Stromal cell of bone marrow (primary cell): ENCODE measurements at regions not wholly inside any gene's neighbourhood (a gene's known extent, or its start where the extent isn't known, plus 50 kb on each side); places are given as distances from the start of the nearest gene placed in this dataset.
A peak's percentile ranks its signal among the peaks of the same experiment; 100 is the strongest.

Experiments
- DNase-seq: peaks from one replicate; pipeline ENCODE4 v3.0.0-alpha.2; 2012; ENCODE audit warnings: low read depth

GRCh38 chr1:87194856-87195255 lies 133.8 kb upstream of the LMO4 start:
- DNase-seq, result no peak

GRCh38 chr1:87196110-87196827 lies 132.4 kb upstream of the LMO4 start:
- DNase-seq, result no peak

- DNase-seq, result peak; percentile 34
These were observed 131.5 kb upstream of the LMO4 start for GRCh38 chr1:87197156-87197555.

GRCh38 chr1:87197641-87198040 lies 131.0 kb upstream of the LMO4 start:
- DNase-seq, result no peak

- no peak for DNase-seq
These were observed 127.6 kb upstream of the LMO4 start for GRCh38 chr1:87200875-87201638.

GRCh38 chr1:87201768-87202167 lies 126.9 kb upstream of the LMO4 start:
- no peak for DNase-seq

- no peak for DNase-seq
These were observed 126.2 kb upstream of the LMO4 start for GRCh38 chr1:87202451-87202850.

- DNase-seq, result no peak
These were observed 125.6 kb upstream of the LMO4 start for GRCh38 chr1:87202922-87203655.

GRCh38 chr1:87203904-87204303 lies 124.8 kb upstream of the LMO4 start:
- DNase-seq, result peak; percentile 80

- DNase-seq, result no peak
These were observed 124.2 kb upstream of the LMO4 start for GRCh38 chr1:87204441-87204840.

- no peak for DNase-seq
These were observed 123.8 kb upstream of the LMO4 start for GRCh38 chr1:87204921-87205320.

- no peak for DNase-seq
These were observed 122.4 kb upstream of the LMO4 start for GRCh38 chr1:87206044-87206831.

GRCh38 chr1:87208080-87208479 lies 120.6 kb upstream of the LMO4 start:
- DNase-seq, result no peak

GRCh38 chr1:87208931-87209330 lies 119.7 kb upstream of the LMO4 start:
- DNase-seq, result no peak

- DNase-seq, result no peak
These were observed 118.5 kb upstream of the LMO4 start for GRCh38 chr1:87210151-87210550.

GRCh38 chr1:87212431-87213134 lies 116.1 kb upstream of the LMO4 start:
- no peak for DNase-seq

GRCh38 chr1:87213135-87213515 lies 115.6 kb upstream of the LMO4 start:
- DNase-seq, result no peak

GRCh38 chr1:87215592-87215991 lies 113.1 kb upstream of the LMO4 start:
- no peak for DNase-seq

- DNase-seq, result no peak
These were observed 110.1 kb upstream of the LMO4 start for GRCh38 chr1:87218618-87219017.

- no peak for DNase-seq
These were observed 109.5 kb upstream of the LMO4 start for GRCh38 chr1:87219141-87219540.

- DNase-seq, result no peak
These were observed 109.1 kb upstream of the LMO4 start for GRCh38 chr1:87219626-87220025.

- no peak for DNase-seq
These were observed 107.7 kb upstream of the LMO4 start for GRCh38 chr1:87220993-87221392.
